ENCODE measurements at regions not wholly inside any gene's neighbourhood (a gene's known extent, or its start where the extent isn't known, plus 50 kb on each side); places are given as distances from the start of the nearest gene placed in this dataset.

DNA sequence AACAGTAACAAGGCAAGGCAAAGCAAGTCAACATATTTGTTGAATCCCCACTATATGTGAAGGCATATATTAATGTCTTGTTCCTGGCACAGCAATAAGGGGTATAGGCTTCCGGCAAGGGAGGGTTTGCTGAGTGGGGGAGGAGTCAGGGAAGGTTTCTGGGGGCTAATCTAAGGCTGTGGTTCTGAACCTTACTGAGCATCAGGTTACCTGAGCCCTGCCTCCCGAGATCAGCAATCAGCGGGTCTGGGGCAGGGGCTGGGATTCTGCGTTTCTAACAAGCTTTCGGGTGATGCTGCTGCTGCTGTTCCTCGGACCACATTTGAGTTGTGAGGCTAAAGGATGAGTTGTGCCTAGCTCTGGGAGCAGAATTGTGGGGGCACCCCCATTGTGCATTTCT, 401.7 kb upstream of the SPRED2 start:
- H3K9me3 ChIP-seq, result no peaks in the 10 kb centered on the region
- no peaks in the 10 kb centered on the region for H3K9me2 ChIP-seq
- TF ChIP-seq RXRA (IDR thresholded peaks at IDR 0.05; ENCODE audit: borderline replicate concordance, low read depth) (no peak), IRF3 (IDR thresholded peaks at IDR 0.05; ENCODE audit: low read depth, low read length) (no peak), MEF2A (IDR thresholded peaks at IDR 0.05; ENCODE audit: borderline replicate concordance, low read depth) (no peak), PBX3 (IDR thresholded peaks at IDR 0.05) (no peak), SMC3 (IDR thresholded peaks at IDR 0.05; ENCODE audit: low read depth, low read length) (no peak), MXI1 (IDR thresholded peaks at IDR 0.05; ENCODE audit: low read depth, low read length) (no peak), FOXM1 (IDR thresholded peaks at IDR 0.05; ENCODE audit: low read depth) (no peak), CTCF (IDR thresholded peaks at IDR 0.05) (no peak), TCF12 (IDR thresholded peaks at IDR 0.05) (no peak), FOXJ3 (CRISPR knock-in tag; IDR thresholded peaks at IDR 0.05) (no peak), YY1 (IDR thresholded peaks at IDR 0.05; ENCODE audit: low read depth) (no peak)
- H3K27ac ChIP-seq (ENCODE audit: low read depth in 2 of 2, low read length in 1 of 2), result no peak overlapping the region
- no peaks in the 10 kb centered on the region; a peak in 1 of 4 replicates for H3K4me1 ChIP-seq (ENCODE audit: control insufficient read depth in 1 of 2, insufficient read depth in 2 of 2, low read depth in 1 of 2, low read length in 1 of 2)
- H3K27me3 ChIP-seq (ENCODE audit: insufficient read depth), result no peaks in the 10 kb centered on the region
- no peaks in the 10 kb centered on the region for H4K20me1 ChIP-seq (ENCODE audit: insufficient read depth)
- no peaks in the 10 kb centered on the region for H3F3A ChIP-seq (replicated peaks; ENCODE audit: insufficient read depth)
- H3K4me3 ChIP-seq (ENCODE audit: low read depth in 2 of 2, low read length in 1 of 2), result no peak overlapping the region
- H3K79me2 ChIP-seq (ENCODE audit: insufficient read depth), result no peaks in the 10 kb centered on the region
- H3K4me2 ChIP-seq, result no peak overlapping the region
- H2AFZ ChIP-seq (ENCODE audit: low read depth), result no peak overlapping the region
- WGBS (ENCODE audit: low lambda C conversion rate), result 51% methylated on average over 3 of the region's 6 CpGs
- DNase-seq, result no peak
- H3K36me3 ChIP-seq (replicated peaks in 1 of 2; ENCODE audit: control insufficient read depth in 1 of 2, insufficient read depth in 2 of 2, low read length in 1 of 2), result no peaks in the 10 kb centered on the region
- ChIA-PET CTCF (no interaction called here), POLR2A (no interaction called here)
- no peak overlapping the region for H3K9ac ChIP-seq

DNA sequence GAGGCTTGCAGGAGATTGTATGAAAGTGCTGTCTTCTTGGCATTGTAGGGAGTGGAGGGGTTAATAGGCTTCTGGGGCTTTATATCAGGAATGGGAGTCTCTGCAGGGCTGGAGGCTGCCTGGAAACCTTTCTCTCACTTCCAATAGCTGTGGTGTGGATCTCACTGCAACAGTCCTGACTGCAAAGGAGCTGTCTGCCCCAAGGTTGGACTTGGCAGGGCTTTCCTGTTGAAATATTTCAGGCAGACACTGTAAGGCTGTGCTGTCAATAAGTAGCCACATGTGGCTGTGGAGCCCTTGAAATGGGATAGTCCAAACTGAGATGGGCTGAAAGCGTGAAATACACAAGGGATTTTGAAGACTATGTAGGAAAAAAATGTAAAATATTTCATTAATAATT, 399.1 kb upstream of the SPRED2 start:
- no peaks in the 10 kb centered on the region for H3K9me3 ChIP-seq
- H3K4me2 ChIP-seq, result no peak overlapping the region
- no peak overlapping the region for H2AFZ ChIP-seq (ENCODE audit: low read depth)
- no peak for TF ChIP-seq FOSL2 (IDR thresholded peaks at IDR 0.05; ENCODE audit: borderline replicate concordance, low read depth)
- TF ChIP-seq, protein P1, sequence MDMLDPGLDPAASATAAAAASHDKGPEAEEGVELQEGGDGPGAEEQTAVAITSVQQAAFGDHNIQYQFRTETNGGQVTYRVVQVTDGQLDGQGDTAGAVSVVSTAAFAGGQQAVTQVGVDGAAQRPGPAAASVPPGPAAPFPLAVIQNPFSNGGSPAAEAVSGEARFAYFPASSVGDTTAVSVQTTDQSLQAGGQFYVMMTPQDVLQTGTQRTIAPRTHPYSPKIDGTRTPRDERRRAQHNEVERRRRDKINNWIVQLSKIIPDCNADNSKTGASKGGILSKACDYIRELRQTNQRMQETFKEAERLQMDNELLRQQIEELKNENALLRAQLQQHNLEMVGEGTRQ (IDR thresholded peaks at IDR 0.05; ENCODE audit: borderline replicate concordance, low read depth, low read length), result no peak
- no peak for TF ChIP-seq YY1 (IDR thresholded peaks at IDR 0.05; ENCODE audit: low read depth)
- H3K4me1 ChIP-seq (ENCODE audit: control insufficient read depth in 1 of 2, insufficient read depth in 2 of 2, low read depth in 1 of 2, low read length in 1 of 2), result no peaks in the 10 kb centered on the region; a peak in 1 of 4 replicates
- H3K4me3 ChIP-seq (ENCODE audit: low read depth in 2 of 2, low read length in 1 of 2), result no peak overlapping the region
- no peaks in the 10 kb centered on the region for H4K20me1 ChIP-seq (ENCODE audit: insufficient read depth)
- CTCF ChIA-PET, result interaction anchor here (0.9 kb wide), 1 partner anchor 249 kb away, joined by 4 read pairs; no protein-coding TSS in a partner anchor
- POLR2A ChIA-PET, result no interaction called here
- H3K36me3 ChIP-seq (replicated peaks in 1 of 2; ENCODE audit: control insufficient read depth in 1 of 2, insufficient read depth in 2 of 2, low read length in 1 of 2), result no peaks in the 10 kb centered on the region
- H3K27me3 ChIP-seq (ENCODE audit: insufficient read depth), result no peaks in the 10 kb centered on the region
- H3K9ac ChIP-seq, result no peak overlapping the region
- no peaks in the 10 kb centered on the region for H3K79me2 ChIP-seq (ENCODE audit: insufficient read depth)
- no peak for DNase-seq
- H3F3A ChIP-seq (replicated peaks; ENCODE audit: insufficient read depth), result no peaks in the 10 kb centered on the region
- H3K9me2 ChIP-seq, result no peaks in the 10 kb centered on the region
- WGBS (ENCODE audit: low lambda C conversion rate), result 6% methylated on average over 1 of the region's 1 CpG
- no peak overlapping the region for H3K27ac ChIP-seq (ENCODE audit: low read depth in 2 of 2, low read length in 1 of 2)
